Skeletal muscle satellite cell (primary cell): ENCODE measurements at regions not wholly inside any gene's neighbourhood (a gene's known extent, or its start where the extent isn't known, plus 50 kb on each side); places are given as distances from the start of the nearest gene placed in this dataset.

ENCODE experiments used
- H3K27me3 ChIP-seq: 2 replicates; pipeline ENCODE4 v1.7.0; 2013; ENCODE audit warnings: low read length; ENCODE audit not compliant: control insufficient read depth, insufficient read depth
- H3K36me3 ChIP-seq: 2 replicates; pipeline ENCODE4 v1.7.0; 2013; ENCODE audit warnings: mild to moderate bottlenecking, control low read depth, low read length; ENCODE audit not compliant: insufficient read depth
- H3K4me1 ChIP-seq: 2 replicates; pipeline ENCODE4 v1.7.0; 2013; ENCODE audit warnings: low read length; ENCODE audit not compliant: control insufficient read depth, insufficient read depth
- H3K4me2 ChIP-seq: 2 replicates; pipeline ENCODE4 v1.7.0; 2013; ENCODE audit warnings: mild to moderate bottlenecking, low read length
- H3K4me3 ChIP-seq: 2 replicates; pipeline ENCODE4 v1.7.0; 2013; ENCODE audit warnings: low read length
- H3K9ac ChIP-seq: 2 replicates; pipeline ENCODE4 v1.7.0; 2013; ENCODE audit warnings: mild to moderate bottlenecking, low read depth, low read length, moderate library complexity
- H3K9me3 ChIP-seq: replicated peaks from 2 replicates; pipeline ENCODE4 v1.7.0; 2013; ENCODE audit warnings: mild to moderate bottlenecking, control low read depth, low read length

DNA sequence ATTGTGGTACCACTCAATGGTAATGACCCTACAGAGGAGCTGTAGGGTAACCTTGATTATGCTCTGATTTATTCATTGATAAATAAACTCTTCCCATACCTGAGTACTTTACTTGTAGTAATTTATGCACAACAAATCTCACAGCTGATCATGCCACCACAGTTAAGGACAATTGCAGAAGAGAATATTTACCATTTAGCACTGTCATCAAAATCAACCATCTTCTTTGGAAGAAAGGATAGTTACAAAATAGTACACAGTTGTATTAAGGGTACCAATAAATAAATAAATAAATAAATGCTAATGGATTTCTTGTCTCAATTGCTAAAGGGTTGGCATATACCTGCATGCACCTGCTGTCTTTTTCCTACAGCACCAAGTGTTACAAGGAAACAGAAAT is 97.6 kb upstream of the PDE1C start:
- Histone ChIP-seq H3K4me1 (peaks cover 17% of the 10 kb centered on the region), H3K27me3 (no peaks in the 10 kb centered on the region), H3K9ac (no peak overlapping the region), H3K4me3 (no peak overlapping the region), H3K36me3 (no peaks in the 10 kb centered on the region), H3K9me3 (no peaks in the 10 kb centered on the region), H3K4me2 (no peak overlapping the region)

DNA sequence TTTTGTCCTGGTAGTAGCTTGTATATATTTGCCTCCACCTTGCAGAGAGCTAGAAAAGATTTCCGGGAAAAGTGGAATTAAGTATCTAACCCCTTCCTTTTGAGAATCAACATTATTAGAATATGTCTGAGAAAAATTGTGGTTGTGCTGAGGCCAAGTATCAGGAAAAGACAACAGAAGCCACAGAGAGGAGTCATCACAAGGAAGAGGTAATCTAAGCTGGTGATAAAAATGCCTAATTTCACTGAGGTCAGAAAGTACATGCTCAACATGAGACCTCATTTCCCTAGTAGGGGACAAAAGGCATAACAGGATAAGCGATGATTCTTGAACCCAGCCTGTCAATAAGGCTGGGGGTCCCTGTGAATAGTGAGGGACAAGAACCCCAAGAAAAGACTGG is 97.0 kb upstream of the PDE1C start:
- no peaks in the 10 kb centered on the region for H3K9me3 ChIP-seq
- no peak overlapping the region for H3K9ac ChIP-seq
- H3K4me3 ChIP-seq: no peak overlapping the region
- peaks cover 23% of the 10 kb centered on the region for H3K4me1 ChIP-seq
- H3K36me3 ChIP-seq: no peaks in the 10 kb centered on the region
- no peaks in the 10 kb centered on the region for H3K27me3 ChIP-seq
- no peak overlapping the region for H3K4me2 ChIP-seq

DNA sequence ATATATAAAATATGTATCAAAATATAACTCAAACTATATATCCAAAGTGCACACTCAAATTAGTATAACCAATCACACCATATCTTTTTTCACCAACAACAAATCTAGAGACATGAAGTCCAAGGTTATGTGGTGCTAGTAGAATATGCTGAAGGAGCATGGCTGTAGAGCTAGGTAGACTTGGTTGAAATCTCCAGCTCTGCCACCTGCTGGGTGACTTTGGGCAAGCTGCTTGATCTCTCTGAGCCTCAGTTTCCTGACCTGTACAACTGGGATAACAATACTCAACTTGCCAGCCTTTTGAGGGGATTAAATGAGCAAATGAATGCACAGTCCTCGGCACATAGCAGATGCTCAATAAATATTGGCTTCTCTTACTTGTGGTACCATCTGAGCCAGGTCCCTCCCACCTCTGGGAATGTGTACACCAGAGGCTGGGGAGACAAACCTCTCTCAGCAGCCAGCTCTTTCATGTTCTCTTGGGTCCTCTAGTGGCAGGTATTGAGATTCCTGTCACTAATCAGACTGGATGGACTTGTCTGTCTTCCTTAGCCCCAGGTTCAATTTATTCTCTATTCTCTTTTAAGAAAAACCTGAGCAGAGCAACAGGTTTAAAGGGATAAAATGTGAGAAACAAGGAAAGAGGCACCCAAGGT is 94.3 kb upstream of the PDE1C start:
- H3K4me3 ChIP-seq: no peak overlapping the region
- peak overlapping the region; percentile 67 for H3K4me2 ChIP-seq
- H3K36me3 ChIP-seq: no peaks in the 10 kb centered on the region
- no peaks in the 10 kb centered on the region for H3K27me3 ChIP-seq
- H3K9me3 ChIP-seq: no peaks in the 10 kb centered on the region
- peak overlapping the region; percentile 70 for H3K9ac ChIP-seq
- peaks cover 36% of the 10 kb centered on the region for H3K4me1 ChIP-seq

DNA sequence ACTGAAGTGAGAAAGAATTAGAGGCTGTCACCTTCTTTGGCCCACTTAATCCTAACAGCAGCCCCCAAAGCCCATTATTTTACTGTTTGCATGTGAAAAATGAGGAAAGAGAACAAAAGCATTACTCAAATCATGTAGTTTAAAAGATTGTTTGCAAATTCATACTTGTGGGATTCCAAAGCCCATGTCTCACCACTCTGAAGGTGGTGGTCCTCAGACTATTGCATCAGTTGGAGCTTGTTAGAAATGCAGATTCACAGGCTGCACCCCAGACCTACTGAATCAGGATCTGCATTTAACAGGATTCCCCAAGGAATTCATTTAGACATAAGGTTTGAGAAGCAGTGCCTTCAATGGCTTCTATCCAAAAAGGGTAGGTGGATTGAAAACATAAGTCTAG is 93.7 kb upstream of the PDE1C start:
- H3K27me3 ChIP-seq: no peaks in the 10 kb centered on the region
- H3K36me3 ChIP-seq: no peaks in the 10 kb centered on the region
- H3K4me2 ChIP-seq: peak overlapping the region; percentile 67
- no peaks in the 10 kb centered on the region for H3K9me3 ChIP-seq
- H3K4me3 ChIP-seq: no peak overlapping the region
- peaks cover 40% of the 10 kb centered on the region for H3K4me1 ChIP-seq
- peak overlapping the region; percentile 70 for H3K9ac ChIP-seq

DNA sequence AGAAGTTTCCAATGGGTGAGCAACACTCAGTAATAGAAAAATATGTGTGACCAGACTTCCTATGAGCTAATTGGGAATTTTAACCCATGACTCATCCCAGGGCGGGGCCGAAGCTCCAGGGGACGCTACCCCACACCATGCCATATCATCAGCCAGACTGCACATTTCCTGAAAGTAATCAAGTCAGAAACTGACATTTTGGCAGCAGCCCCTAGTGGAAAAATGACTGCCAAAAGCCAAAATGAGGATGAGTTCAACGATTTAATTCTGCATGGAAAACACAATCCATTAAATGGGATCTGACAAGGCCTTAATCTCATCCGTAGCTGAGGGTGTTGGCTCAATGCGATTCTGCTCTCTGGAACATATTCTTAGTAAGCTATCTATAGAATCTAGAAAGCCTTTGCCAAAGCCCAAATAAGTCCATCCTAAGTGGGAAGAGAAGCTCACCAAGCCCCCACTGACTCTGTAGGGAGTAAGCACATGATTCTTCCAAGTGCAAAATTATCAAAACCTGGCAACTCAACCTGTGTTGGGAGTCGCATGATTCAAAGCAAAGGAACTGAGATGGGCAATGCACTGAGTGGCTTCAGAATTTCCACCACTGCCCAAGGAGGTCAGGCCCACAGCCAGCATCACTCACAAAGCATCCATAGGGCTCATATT is 93.1 kb upstream of the PDE1C start:
- H3K4me3 ChIP-seq: no peak overlapping the region
- peak overlapping the region; percentile 70 for H3K9ac ChIP-seq
- H3K4me2 ChIP-seq: peak overlapping the region; percentile 67
- no peaks in the 10 kb centered on the region for H3K36me3 ChIP-seq
- H3K27me3 ChIP-seq: no peaks in the 10 kb centered on the region
- H3K9me3 ChIP-seq: no peaks in the 10 kb centered on the region
- H3K4me1 ChIP-seq: peaks cover 42% of the 10 kb centered on the region

DNA sequence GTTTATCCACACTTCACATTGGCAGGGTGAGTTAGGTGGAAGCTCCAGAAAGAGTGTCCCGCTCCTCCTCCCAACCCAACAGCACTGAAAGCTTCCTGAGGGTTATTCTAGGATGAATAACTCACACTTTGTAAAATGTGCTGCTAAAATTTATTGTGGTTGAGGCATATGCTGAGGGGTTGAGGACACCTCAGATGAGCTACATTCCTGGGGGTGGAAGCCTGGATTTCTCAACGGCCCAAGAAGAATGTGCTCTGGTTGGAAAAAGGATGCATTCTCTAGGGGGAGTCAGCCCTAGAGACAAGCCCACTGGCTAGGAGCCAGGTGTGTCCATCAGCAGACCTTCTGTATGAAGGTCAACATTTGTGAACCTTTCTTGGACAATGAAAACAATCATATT is 91.5 kb upstream of the PDE1C start:
- H3K4me3 ChIP-seq: no peak overlapping the region
- peaks cover 45% of the 10 kb centered on the region for H3K4me1 ChIP-seq
- no peaks in the 10 kb centered on the region for H3K36me3 ChIP-seq
- H3K9ac ChIP-seq: no peak overlapping the region
- no peaks in the 10 kb centered on the region for H3K9me3 ChIP-seq
- no peaks in the 10 kb centered on the region for H3K27me3 ChIP-seq
- H3K4me2 ChIP-seq: no peak overlapping the region

DNA sequence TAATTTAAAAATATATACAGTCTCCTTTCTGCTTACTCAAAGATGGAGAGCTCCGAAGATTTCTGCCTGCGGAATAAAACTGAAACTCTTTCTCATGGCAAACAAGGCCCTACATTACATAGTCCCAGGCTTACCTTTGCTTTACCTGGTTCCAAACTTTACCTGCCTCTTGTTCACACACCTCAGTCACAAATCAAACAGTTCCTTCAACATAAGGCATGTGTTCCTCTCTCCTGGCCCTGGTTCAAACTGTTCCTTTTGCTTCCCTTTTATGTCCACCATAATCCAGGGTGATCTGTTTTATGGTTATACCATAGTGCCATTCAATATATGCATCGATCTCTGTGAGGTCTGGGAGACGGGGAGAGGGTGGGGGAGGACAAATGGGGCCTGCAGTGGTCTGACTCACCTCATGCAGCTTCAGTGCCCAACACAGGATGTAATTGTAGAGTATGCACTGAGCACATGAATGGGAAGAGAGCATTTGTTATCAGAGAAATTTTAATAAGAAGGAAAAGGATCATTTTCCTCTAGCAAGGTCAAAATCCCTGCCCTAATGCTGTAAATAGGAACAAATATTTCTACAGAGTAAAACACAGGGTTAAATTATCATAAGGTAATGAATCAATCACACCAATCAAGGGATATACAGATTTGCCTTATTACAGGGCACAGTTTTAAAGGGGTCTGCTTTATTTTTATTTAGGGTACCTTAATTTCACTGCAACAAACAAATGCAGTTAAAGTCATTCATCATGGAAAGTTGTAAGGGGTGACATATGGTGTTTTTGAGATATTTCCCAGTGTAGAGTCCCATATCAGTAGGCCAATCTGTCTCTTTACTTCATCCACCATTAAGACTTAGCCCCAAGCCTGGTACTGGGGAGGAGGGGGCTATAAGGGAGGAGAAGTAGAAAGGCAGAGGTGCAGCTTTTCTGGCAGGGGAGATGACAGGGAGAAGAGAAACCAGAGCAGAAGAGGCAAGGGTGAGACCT is 88.8 kb upstream of the PDE1C start:
- Histone ChIP-seq H3K9ac (no peak overlapping the region), H3K4me1 (peaks cover 54% of the 10 kb centered on the region), H3K9me3 (no peaks in the 10 kb centered on the region)

DNA sequence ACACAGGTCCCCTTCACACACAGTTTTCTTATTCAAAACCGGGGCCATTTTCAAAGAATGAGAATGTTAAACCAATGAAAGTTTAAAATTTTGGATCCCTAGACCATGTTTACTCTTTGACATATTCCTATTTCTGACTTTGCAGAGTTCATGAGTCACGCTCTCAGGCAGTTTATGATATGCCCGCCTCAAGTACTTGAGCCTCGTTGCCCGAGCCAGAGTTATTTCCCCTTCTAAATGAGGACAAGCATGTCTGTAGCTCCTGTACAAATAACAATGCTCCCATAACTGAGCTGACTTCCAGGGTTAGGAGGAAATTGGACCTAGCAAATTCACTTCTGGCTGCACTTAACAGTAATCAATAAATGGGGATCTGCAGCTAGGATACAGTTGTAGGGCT is 87.9 kb upstream of the PDE1C start:
- H3K9ac ChIP-seq: no peak overlapping the region
- H3K27me3 ChIP-seq: no peaks in the 10 kb centered on the region
- H3K9me3 ChIP-seq: no peaks in the 10 kb centered on the region
- H3K4me1 ChIP-seq: peaks cover 44% of the 10 kb centered on the region
- no peak overlapping the region for H3K4me3 ChIP-seq
- no peak overlapping the region for H3K4me2 ChIP-seq
- no peaks in the 10 kb centered on the region for H3K36me3 ChIP-seq

More for the DNA sequence above, 88.8 kb upstream of the PDE1C start:
- Histone ChIP-seq H3K4me3 (no peak overlapping the region), H3K36me3 (no peaks in the 10 kb centered on the region), H3K4me2 (no peak overlapping the region), H3K27me3 (no peaks in the 10 kb centered on the region)

DNA sequence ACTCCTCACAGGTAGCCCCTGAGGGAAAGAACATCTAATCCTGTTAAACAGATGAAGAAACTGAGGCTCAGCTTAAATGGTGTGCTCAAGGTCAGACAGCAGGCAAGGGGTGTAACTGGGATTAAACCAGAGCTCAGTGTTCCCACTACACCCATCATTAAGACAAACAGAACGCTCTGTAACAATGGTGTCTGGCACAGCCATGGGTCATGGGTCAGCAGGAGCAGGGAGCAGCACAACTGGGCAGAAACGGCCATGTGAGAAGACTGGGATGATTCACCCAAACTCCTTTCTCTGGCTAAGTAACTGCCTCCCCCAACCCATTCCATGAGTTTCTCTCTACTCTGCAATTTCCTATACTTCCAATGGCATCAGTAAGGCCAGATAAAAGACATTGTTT is 85.5 kb upstream of the PDE1C start:
- no peak overlapping the region for H3K4me2 ChIP-seq
- H3K9me3 ChIP-seq: no peaks in the 10 kb centered on the region
- H3K4me3 ChIP-seq: no peak overlapping the region
- no peak overlapping the region for H3K9ac ChIP-seq
- H3K27me3 ChIP-seq: no peaks in the 10 kb centered on the region
- H3K36me3 ChIP-seq: no peaks in the 10 kb centered on the region
- peaks cover 23% of the 10 kb centered on the region for H3K4me1 ChIP-seq

DNA sequence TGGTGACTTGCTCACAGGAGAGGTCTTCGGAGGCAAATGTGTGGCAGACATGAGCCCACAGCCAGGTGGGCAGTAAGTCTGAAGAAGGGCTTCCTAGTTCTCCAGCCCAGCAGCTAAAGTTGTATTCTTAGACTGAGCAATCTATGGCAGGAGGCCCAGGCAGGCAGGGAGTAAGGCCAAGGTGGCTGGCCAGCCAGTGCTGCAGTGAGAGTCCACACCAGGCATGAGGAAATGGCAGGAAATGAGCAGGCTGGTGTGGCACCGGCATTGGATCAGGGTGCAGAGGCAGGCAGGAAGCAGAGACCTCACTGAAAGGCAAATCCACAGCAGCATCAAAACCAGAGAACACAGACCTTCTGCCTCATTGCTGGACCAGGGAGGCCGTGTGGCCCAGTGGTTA is 84.6 kb upstream of the PDE1C start:
- H3K9ac ChIP-seq: no peak overlapping the region
- H3K36me3 ChIP-seq: no peaks in the 10 kb centered on the region
- H3K27me3 ChIP-seq: no peaks in the 10 kb centered on the region
- H3K4me1 ChIP-seq: peaks cover 23% of the 10 kb centered on the region
- H3K4me2 ChIP-seq: no peak overlapping the region
- H3K9me3 ChIP-seq: no peaks in the 10 kb centered on the region
- no peak overlapping the region for H3K4me3 ChIP-seq

DNA sequence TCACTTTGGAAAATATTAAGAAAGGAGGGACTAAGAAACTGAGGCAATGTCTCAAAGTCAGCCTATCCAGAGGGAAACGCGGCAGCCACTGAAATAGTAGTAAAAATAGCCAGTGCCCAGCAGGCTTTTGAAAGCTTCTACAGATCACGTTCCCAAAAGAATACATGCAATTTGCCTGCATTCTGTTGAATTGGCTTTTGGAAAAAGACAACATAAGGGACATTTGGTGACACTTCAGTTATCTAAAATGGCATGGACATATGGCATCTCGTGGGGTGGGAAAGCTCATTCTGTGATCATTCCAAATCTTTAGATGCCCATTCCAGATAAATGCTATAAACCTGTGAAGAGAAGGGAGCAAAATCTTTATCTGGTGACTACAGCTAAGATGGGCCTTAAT is 82.8 kb upstream of the PDE1C start:
- Histone ChIP-seq H3K9ac (no peak overlapping the region), H3K4me2 (no peak overlapping the region), H3K36me3 (no peaks in the 10 kb centered on the region), H3K27me3 (no peaks in the 10 kb centered on the region), H3K4me1 (peaks cover 17% of the 10 kb centered on the region), H3K4me3 (no peak overlapping the region), H3K9me3 (no peaks in the 10 kb centered on the region)
